ENCODE measurements at regions not wholly inside any gene's neighbourhood (a gene's known extent, or its start where the extent isn't known, plus 50 kb on each side); places are given as distances from the start of the nearest gene placed in this dataset.

DNA sequence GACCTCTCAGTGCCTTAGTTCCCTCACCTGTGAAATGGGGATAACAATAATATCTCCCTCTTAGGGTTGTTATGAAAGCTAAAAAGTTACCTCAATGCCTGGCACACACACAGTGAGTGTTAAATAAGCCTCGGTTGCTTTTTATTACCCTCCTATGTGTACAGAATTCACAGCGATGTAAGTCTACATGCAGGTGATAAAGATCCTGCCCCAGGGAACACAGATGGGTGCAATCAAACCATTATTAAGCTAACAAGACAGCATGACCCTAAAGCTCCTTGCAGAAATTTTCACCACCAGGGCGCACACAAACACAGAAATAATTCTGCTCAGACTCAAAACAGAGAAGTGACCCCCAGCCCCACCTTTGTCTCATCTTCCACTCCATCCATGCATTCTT is 261.9 kb downstream of the SNX10 start:
- H3K27ac ChIP-seq (ENCODE audit: low read depth in 2 of 2, low read length in 1 of 2): no peak overlapping the region
- WGBS (ENCODE audit: low lambda C conversion rate): 24% methylated on average over 3 of the region's 3 CpGs
- no peak overlapping the region for H3K4me3 ChIP-seq (ENCODE audit: low read depth in 2 of 2, low read length in 1 of 2)
- H3K27me3 ChIP-seq (ENCODE audit: insufficient read depth): no peaks in the 10 kb centered on the region
- no peaks in the 10 kb centered on the region for H3K79me2 ChIP-seq (ENCODE audit: insufficient read depth)
- CTCF ChIA-PET: interaction anchor here (0.5 to 4.5 kb wide), 19 partner anchors 9 to 661 kb away, joined by 3 to 34 read pairs (median 4); no protein-coding TSS in a partner anchor
- no peak overlapping the region for H2AFZ ChIP-seq (ENCODE audit: low read depth)
- peak; percentile 49 for DNase-seq
- POLR2A ChIA-PET: interaction anchor here (0.6 kb wide), 1 partner anchor 137 kb away, joined by 3 read pairs; no protein-coding TSS in a partner anchor
- H3F3A ChIP-seq (replicated peaks; ENCODE audit: insufficient read depth): no peaks in the 10 kb centered on the region
- no peaks in the 10 kb centered on the region for H3K9me2 ChIP-seq
- no peaks in the 10 kb centered on the region for H3K9me3 ChIP-seq
- no peaks in the 10 kb centered on the region for H4K20me1 ChIP-seq (ENCODE audit: insufficient read depth)
- peak; percentile 53; the same call in 1 of the 2 replicates for TF ChIP-seq RAD21 (IDR thresholded peaks at IDR 0.05; ENCODE audit: low read length)
- no peak for TF ChIP-seq GABPA (IDR thresholded peaks at IDR 0.05; ENCODE audit: low read depth)
- TF ChIP-seq EZH2phosphoT487 (IDR thresholded peaks at IDR 0.05; ENCODE audit: borderline replicate concordance, low read depth): no peak
- TF ChIP-seq, protein P1, sequence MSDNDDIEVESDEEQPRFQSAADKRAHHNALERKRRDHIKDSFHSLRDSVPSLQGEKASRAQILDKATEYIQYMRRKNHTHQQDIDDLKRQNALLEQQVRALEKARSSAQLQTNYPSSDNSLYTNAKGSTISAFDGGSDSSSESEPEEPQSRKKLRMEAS (IDR thresholded peaks at IDR 0.05; ENCODE audit: low read depth): no peak
- TF ChIP-seq, protein P2, sequence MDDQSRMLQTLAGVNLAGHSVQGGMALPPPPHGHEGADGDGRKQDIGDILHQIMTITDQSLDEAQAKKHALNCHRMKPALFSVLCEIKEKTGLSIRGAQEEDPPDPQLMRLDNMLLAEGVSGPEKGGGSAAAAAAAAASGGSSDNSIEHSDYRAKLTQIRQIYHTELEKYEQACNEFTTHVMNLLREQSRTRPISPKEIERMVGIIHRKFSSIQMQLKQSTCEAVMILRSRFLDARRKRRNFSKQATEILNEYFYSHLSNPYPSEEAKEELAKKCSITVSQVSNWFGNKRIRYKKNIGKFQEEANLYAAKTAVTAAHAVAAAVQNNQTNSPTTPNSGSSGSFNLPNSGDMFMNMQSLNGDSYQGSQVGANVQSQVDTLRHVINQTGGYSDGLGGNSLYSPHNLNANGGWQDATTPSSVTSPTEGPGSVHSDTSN (IDR thresholded peaks at IDR 0.05): no peak
- no peak for TF ChIP-seq TEAD4 (IDR thresholded peaks at IDR 0.05; ENCODE audit: borderline replicate concordance, insufficient read depth)
- TF ChIP-seq GATA2 (CRISPR knock-in tag; IDR thresholded peaks at IDR 0.05): peak; percentile 72
- peak; percentile 18; the same call in 1 of the 2 replicates for TF ChIP-seq SMC3 (IDR thresholded peaks at IDR 0.05; ENCODE audit: low read depth, low read length)
- peaks cover 0 to 17% of the 10 kb centered on the region in 2 experiments; a peak in 1 of 4 replicates for H3K4me1 ChIP-seq (ENCODE audit: control insufficient read depth in 1 of 2, insufficient read depth in 2 of 2, low read depth in 1 of 2, low read length in 1 of 2)
- no peak overlapping the region for H3K4me2 ChIP-seq
- no peaks in the 10 kb centered on the region for H3K36me3 ChIP-seq (replicated peaks in 1 of 2; ENCODE audit: control insufficient read depth in 1 of 2, insufficient read depth in 2 of 2, low read length in 1 of 2)
- no peak overlapping the region for H3K9ac ChIP-seq

DNA sequence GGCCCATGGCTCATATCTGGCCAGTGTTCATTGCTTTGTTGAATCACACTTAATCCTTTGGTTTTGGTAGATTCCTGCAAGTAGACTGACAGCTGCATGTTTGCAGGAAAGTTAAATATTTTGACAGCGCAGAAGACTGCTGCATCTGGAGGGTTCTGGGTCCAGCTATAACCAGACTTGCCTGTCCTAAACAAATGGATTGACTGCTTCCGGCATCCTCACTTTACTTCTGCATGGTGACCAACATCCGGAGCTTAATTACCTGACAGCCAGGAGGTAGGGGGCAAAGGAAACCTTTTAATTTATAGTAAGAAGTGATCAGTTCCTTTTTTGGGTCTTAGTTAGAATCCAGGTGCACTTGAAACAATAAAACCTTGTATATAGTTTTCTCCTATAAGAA is 263.3 kb downstream of the SNX10 start:
- ChIA-PET CTCF (interaction anchor here (0.7 to 4.5 kb wide), 7 partner anchors 8 to 606 kb away, joined by 3 to 34 read pairs (median 13); no protein-coding TSS in a partner anchor), POLR2A (no interaction called here)
- Histone ChIP-seq H3K4me1 (ENCODE audit: control insufficient read depth in 1 of 2, insufficient read depth in 2 of 2, low read depth in 1 of 2, low read length in 1 of 2) (peaks cover 0 to 10% of the 10 kb centered on the region in 2 experiments; a peak in 1 of 4 replicates), H4K20me1 (ENCODE audit: insufficient read depth) (no peaks in the 10 kb centered on the region), H3K79me2 (ENCODE audit: insufficient read depth) (no peaks in the 10 kb centered on the region), H3F3A (replicated peaks; ENCODE audit: insufficient read depth) (no peaks in the 10 kb centered on the region), H2AFZ (ENCODE audit: low read depth) (no peak overlapping the region), H3K4me3 (ENCODE audit: low read depth in 2 of 2, low read length in 1 of 2) (no peak overlapping the region), H3K9me2 (no peaks in the 10 kb centered on the region), H3K27ac (ENCODE audit: low read depth in 2 of 2, low read length in 1 of 2) (no peak overlapping the region), H3K4me2 (no peak overlapping the region), H3K36me3 (replicated peaks in 1 of 2; ENCODE audit: control insufficient read depth in 1 of 2, insufficient read depth in 2 of 2, low read length in 1 of 2) (no peaks in the 10 kb centered on the region), H3K27me3 (ENCODE audit: insufficient read depth) (no peaks in the 10 kb centered on the region), H3K9ac (no peak overlapping the region), H3K9me3 (no peaks in the 10 kb centered on the region)
- no peak for DNase-seq
- 58% methylated on average over 3 of the region's 3 CpGs for WGBS (ENCODE audit: low lambda C conversion rate)
- TF ChIP-seq ELF1 (IDR thresholded peaks at IDR 0.05) (no peak), MXI1 (IDR thresholded peaks at IDR 0.05; ENCODE audit: low read depth, low read length) (no peak), MEF2A (IDR thresholded peaks at IDR 0.05; ENCODE audit: borderline replicate concordance, low read depth) (no peak), FOXJ3 (CRISPR knock-in tag; IDR thresholded peaks at IDR 0.05) (no peak), SIN3A (IDR thresholded peaks at IDR 0.05; ENCODE audit: borderline replicate concordance, low read depth, low read length) (no peak), NRF1 (IDR thresholded peaks at IDR 0.05; ENCODE audit: low read depth, low read length) (no peak), GATA2 (CRISPR knock-in tag; IDR thresholded peaks at IDR 0.05) (no peak), JUND (IDR thresholded peaks at IDR 0.05) (no peak), TCF12 (IDR thresholded peaks at IDR 0.05) (no peak), RCOR1 (IDR thresholded peaks at IDR 0.05; ENCODE audit: low read length) (no peak), RFX5 (IDR thresholded peaks at IDR 0.05; ENCODE audit: low read length) (no peak), POLR2AphosphoS5 (IDR thresholded peaks at IDR 0.05; ENCODE audit: low read depth, low read length) (no peak), TAF1 (IDR thresholded peaks at IDR 0.05; ENCODE audit: borderline replicate concordance, low read depth, low read length) (no peak)
- TF ChIP-seq, protein P3, sequence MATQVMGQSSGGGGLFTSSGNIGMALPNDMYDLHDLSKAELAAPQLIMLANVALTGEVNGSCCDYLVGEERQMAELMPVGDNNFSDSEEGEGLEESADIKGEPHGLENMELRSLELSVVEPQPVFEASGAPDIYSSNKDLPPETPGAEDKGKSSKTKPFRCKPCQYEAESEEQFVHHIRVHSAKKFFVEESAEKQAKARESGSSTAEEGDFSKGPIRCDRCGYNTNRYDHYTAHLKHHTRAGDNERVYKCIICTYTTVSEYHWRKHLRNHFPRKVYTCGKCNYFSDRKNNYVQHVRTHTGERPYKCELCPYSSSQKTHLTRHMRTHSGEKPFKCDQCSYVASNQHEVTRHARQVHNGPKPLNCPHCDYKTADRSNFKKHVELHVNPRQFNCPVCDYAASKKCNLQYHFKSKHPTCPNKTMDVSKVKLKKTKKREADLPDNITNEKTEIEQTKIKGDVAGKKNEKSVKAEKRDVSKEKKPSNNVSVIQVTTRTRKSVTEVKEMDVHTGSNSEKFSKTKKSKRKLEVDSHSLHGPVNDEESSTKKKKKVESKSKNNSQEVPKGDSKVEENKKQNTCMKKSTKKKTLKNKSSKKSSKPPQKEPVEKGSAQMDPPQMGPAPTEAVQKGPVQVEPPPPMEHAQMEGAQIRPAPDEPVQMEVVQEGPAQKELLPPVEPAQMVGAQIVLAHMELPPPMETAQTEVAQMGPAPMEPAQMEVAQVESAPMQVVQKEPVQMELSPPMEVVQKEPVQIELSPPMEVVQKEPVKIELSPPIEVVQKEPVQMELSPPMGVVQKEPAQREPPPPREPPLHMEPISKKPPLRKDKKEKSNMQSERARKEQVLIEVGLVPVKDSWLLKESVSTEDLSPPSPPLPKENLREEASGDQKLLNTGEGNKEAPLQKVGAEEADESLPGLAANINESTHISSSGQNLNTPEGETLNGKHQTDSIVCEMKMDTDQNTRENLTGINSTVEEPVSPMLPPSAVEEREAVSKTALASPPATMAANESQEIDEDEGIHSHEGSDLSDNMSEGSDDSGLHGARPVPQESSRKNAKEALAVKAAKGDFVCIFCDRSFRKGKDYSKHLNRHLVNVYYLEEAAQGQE (IDR thresholded peaks at IDR 0.05; ENCODE audit: low read depth, low read length): no peak
- TF ChIP-seq, protein P2 (IDR thresholded peaks at IDR 0.05): no peak
- TF ChIP-seq, protein P4, sequence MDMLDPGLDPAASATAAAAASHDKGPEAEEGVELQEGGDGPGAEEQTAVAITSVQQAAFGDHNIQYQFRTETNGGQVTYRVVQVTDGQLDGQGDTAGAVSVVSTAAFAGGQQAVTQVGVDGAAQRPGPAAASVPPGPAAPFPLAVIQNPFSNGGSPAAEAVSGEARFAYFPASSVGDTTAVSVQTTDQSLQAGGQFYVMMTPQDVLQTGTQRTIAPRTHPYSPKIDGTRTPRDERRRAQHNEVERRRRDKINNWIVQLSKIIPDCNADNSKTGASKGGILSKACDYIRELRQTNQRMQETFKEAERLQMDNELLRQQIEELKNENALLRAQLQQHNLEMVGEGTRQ (IDR thresholded peaks at IDR 0.05; ENCODE audit: borderline replicate concordance, low read depth, low read length): no peak
- TF ChIP-seq, protein P1 (IDR thresholded peaks at IDR 0.05; ENCODE audit: low read depth): no peak

All from SK-N-SH (cell line).